Transverse colon (tissue), 3 donors: ENCODE measurements at regions not wholly inside any gene's neighbourhood (a gene's known extent, or its start where the extent isn't known, plus 50 kb on each side); places are given as distances from the start of the nearest gene placed in this dataset.

Experiments
- CTCF ChIP-seq, 5 experiments: fragments of 200-600 bp in 3 of 5; fragments of 450-650 bp in 2 of 5; sonication (generic) in 3 of 5; IDR thresholded peaks; 1 replicate in 2 of 5; 2 replicates in 3 of 5; pipeline ENCODE4 v1.5.1; 2016 to 2017; ENCODE audit warnings: antibody characterized with exemption in 5 of 5, inconsistent platforms in 3 of 5, mild to moderate bottlenecking in 2 of 5, moderate library complexity in 1 of 5
- EP300 ChIP-seq: sonication (generic); formaldehyde crosslinking; IDR thresholded peaks from one replicate; pipeline ENCODE4 v1.6.1; 2017; ENCODE audit warnings: antibody characterized with exemption, low read depth
- POLR2A ChIP-seq: fragments of 450-650 bp; IDR thresholded peaks from one replicate; pipeline ENCODE4 v1.6.1; 2016; ENCODE audit warnings: antibody characterized with exemption, mild to moderate bottlenecking, moderate library complexity

GRCh38 chr2:194095359-194095758 is 1561.7 kb upstream of the SLC39A10 start:
- TF ChIP-seq CTCF (IDR thresholded peaks at IDR 0.05) (no peak), POLR2A (no peak), EP300 (no peak)
